Amygdala (tissue), 56 donors: ENCODE measurements at regions not wholly inside any gene's neighbourhood (a gene's known extent, or its start where the extent isn't known, plus 50 kb on each side); places are given as distances from the start of the nearest gene placed in this dataset.

ENCODE experiments used
- DNase-seq, 56 donors: peaks; one replicate each; lab custom pipeline; 2025; lab: John Stamatoyannopoulos, UW

DNA sequence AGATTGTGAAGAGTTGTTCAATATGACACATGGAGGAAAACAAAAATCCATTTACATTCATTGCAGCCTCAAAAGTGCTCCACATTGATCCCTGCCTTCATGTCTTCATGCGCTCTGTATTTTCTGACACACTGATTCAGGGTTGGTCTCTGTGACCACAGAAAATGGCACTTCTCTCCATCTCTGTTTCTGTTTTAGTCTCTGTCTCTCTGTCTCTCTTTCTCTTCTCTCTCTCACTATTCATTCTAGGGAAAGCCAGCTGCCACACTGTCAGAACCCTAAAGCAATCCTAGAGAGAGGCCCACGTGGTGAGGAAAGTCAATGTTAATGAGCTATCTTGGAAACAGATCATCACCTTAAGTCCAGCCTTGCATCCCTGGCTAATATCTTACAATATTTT, 2238.4 kb downstream of the PCDH7 start:
- DNase-seq: no peak

- DNase-seq: no peak
Observed at GRCh38 chr4:32962100-32962499, 2241.9 kb downstream of the PCDH7 start.

- no peak for DNase-seq
Observed at GRCh38 chr4:32985256-32985655, 2265.1 kb downstream of the PCDH7 start.

GRCh38 chr4:32986236-32986635, 2266.1 kb downstream of the PCDH7 start:
- no peak for DNase-seq

GRCh38 chr4:32987111-32987510, 2266.9 kb downstream of the PCDH7 start:
- no peak for DNase-seq

- no peak for DNase-seq
Observed at GRCh38 chr4:32988165-32988811, 2268.1 kb downstream of the PCDH7 start.

DNA sequence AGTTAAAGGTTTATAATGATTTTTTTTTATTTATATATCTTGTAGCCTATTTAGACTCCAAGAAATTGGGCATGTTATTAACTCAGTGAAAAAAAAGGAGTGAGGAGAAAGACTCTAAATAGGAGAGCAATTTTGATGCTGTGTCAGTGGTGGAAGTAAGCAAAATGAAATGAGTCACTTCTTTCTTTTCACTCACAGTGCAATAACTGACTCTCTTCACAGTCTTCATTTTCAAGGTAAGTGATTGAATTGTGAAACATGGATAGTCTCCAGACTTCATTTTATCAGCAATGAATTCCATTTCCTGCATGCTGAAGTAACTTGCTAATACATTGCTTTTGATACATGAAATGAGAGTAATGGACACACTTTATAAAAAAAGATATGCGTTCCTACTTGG, 2271.5 kb downstream of the PCDH7 start:
- no peak for DNase-seq

DNA sequence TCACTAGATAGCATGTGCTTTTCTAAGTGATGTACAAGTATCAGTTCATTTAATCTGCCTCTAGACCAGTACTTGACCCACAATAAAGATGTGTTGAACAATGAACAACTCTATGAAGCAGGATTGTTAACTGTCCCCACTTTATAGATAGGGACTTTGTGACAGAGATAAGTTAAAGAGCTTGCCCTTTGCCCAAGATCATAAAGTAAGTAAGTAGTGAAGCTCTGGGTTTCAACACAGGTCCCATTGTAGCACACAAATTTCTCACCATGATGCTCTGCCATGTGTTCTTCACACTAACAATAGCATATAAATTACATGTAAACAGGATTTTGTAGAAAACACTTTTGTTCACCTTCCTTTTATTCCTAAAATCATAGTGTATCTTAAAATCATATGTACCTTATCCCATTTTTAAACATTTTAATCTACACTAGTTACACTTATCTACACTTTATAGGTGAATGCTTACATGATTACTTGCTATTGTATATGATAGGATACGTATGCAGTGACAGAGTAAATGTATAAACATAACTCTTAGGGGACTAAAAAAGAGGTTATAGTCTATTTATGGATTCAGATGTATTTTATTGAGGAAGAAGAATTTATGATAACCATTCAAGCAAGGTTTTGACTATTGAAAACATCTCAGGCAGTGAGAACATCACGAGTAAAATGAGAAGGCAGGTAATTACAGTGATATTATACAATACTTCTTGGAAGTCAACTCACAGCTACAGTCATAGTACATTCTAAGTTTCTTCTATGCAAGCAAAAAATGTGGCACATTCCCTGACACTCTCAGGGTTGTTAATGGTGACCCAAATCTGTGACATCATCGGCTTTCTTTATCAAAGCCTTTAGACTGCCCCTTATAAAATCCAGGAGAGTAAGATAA, 2275.1 kb downstream of the PCDH7 start:
- no peak for DNase-seq

DNA sequence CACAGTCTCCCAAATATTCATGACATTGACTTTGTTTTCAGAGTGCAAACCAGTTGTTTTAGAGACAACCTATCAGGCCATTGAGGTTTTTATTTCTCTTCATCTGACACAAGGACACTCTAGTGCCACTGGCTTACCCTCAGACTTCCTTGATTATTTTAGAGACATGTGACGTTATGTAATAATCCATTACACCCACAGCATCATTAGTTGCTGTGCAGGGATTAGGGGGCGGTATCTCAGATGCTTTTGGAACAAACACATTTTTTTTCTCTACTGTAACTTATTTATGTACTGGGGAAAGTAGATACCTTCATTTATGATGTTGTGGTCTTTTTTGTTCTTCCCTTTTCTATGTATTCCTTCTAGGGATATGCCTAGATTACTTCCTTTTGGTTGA, 2293.1 kb downstream of the PCDH7 start:
- DNase-seq: no peak

GRCh38 chr4:33025236-33025635, 2305.1 kb downstream of the PCDH7 start:
- DNase-seq: no peak

DNA sequence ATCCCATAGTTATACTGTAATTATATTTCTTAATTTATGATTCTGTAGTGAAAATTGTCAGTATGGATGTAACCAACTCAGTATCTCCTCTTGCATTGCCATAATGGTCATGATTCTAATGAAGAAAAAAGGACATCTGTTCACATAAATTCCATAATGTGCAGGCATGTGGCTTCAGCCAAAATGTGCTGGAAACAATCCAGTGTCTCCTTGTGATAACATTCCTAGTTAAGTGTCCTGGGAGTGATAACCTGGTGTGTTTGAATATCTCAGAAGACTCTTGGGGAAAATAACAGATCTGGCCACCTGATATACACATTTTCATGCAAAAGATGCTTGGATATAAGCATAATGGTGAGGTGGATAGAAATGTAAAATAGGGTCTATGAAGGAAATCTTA, 2309.8 kb downstream of the PCDH7 start:
- no peak for DNase-seq

- no peak for DNase-seq
Observed at GRCh38 chr4:33031328-33031727, 2311.2 kb downstream of the PCDH7 start.

DNA sequence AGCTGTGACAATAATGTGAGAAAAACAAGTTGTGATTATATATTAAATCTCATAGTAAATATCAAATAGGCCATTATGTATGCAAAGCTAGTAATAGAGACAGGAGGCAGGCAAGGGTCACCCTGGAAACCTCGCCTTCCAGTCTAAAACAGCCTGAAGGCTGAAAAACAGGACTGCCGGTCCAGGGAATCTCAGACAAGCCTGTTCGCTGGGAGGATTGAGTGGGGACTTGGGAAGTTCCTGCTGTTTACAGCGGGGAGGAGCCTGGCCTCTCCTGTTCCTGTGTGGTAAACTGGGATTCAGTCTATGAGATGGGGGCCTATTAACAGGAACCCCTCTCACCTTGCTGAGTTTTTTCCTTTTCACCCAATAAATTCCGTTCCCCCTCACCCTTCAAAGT, 2317.3 kb downstream of the PCDH7 start:
- DNase-seq: no peak

DNA sequence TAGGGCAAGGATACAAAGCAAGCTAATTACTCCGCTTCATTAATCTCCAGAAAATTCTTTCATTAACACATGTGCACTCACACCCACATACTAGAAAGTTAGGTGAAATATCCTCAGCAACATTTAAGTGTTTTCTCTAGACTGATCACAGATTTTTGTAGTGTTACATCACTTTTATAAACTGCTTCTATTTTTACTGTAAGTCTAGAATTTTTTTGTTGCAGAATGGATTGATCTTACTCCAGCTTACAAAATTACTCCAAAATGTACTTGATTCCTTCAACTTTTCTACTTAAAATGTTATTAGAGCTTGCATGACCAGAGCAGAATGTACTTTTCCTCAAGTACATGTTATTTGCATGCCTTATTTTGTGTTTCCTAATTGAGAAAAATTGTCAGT, 2325.2 kb downstream of the PCDH7 start:
- no peak for DNase-seq

DNA sequence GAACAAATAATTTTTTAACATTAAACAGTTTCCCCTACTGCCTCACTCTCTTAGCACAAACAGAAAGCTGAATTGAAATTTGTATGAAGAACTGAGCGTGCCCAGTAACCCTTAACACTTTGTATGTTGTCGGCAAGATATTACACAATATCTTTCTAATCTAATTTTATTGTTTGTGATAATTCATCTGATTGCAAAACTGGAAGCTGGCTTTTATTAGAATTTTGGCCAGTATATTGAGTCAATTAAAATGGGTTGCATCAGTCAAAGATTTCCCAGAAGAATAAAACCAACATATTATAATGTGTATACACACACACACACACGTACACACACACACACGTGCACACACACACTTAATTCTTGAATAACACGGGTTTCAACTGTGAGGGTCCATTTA, 2332.1 kb downstream of the PCDH7 start:
- no peak for DNase-seq

GRCh38 chr4:33054161-33054560, 2334.0 kb downstream of the PCDH7 start:
- DNase-seq: no peak

GRCh38 chr4:33054656-33055196, 2334.6 kb downstream of the PCDH7 start:
- no peak for DNase-seq

DNA sequence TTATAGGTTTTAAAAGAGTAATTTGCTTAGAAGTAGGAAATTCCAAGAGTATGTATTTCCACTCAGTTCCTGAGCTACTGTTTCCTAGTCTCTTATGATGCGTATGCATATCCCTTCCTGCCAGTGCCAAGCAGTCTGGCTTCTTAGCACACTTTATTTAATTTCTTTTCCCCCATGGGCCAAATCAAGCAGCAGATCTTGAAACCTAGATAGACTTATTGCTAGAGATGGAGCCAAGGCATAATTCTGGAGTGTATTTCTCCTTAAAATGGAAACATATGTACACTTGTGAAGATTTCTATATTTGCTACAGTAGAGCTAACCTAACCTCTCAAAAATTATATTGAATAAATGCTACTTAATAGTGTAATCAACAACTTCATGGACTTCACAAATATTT, 2337.6 kb downstream of the PCDH7 start:
- DNase-seq: no peak

DNA sequence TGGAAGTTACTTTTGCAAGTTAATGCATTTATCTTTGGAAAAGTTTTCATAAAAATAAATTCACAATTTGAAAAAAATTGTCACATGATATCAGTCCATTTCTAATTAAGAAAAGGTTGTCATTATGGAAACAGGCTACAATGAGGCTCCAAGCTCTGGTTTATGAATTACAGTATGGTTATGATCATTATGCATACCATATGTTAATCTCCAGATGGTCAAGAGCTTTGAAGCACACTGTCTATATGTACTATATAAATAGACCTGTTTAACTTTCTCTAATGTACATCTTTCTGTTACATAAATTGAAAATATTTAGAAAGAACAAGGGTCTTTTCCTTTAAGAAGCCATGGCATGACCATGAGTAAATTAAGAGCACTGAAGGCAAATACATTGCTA, 2338.8 kb downstream of the PCDH7 start:
- no peak for DNase-seq

- peak in 39 of 56 donors; percentile 0 to 61 (median 9) for DNase-seq
Observed at GRCh38 chr4:33060674-33061542, 2340.7 kb downstream of the PCDH7 start.

GRCh38 chr4:33061727-33062126, 2341.6 kb downstream of the PCDH7 start:
- no peak for DNase-seq
